Activated T-cell treated with anti-CD3 and anti-CD28 coated beads, Interleukin-2, amount 50 U/mL, for 72 hours (primary cell): ENCODE measurements at regions not wholly inside any gene's neighbourhood (a gene's known extent, or its start where the extent isn't known, plus 50 kb on each side); places are given as distances from the start of the nearest gene placed in this dataset.
A peak's percentile ranks its signal among the peaks of the same experiment; 100 is the strongest.
"Not testable (repeated sequence)": the region's sequence is repeated elsewhere in the genome, so short reads cannot be mapped to it uniquely, and the experiment has no call there.

Experiments used
- ATAC-seq, 2 donors: fragments of 150-1000 bp; cut with Tn5 transposase; replicated peaks in 1 of 2; 2 replicates each; pipeline ENCODE4 v1.10.0; 2021; ENCODE audit warnings: moderate library complexity in 2 of 2, mild to moderate bottlenecking in 1 of 2
- DNase-seq, 2 donors: peaks; one replicate each; pipeline ENCODE4 v3.0.0; 2021 to 2022; ENCODE audit warnings: mixed read lengths in 1 of 2
- H3K27ac Mint-ChIP-seq: one replicate; pipeline ENCODE4 v1.8.0; 2022; ENCODE audit warnings: mild to moderate bottlenecking, moderate library complexity, mixed read lengths
- H3K27me3 Mint-ChIP-seq: one replicate; pipeline ENCODE4 v1.8.0; 2022; ENCODE audit warnings: low read depth, mixed read lengths
- H3K36me3 Mint-ChIP-seq, 2 donors: one replicate each; pipeline ENCODE4 v1.8.0; 2022; ENCODE audit warnings: mixed read lengths in 2 of 2, mild to moderate bottlenecking in 1 of 2; ENCODE audit not compliant: insufficient read depth in 2 of 2
- H3K4me1 Mint-ChIP-seq: one replicate; pipeline ENCODE4 v1.8.0; 2022; ENCODE audit warnings: low read depth, mixed read lengths
- H3K4me3 Mint-ChIP-seq, 2 donors: one replicate each; pipeline ENCODE4 v1.8.0; 2022; ENCODE audit warnings: mild to moderate bottlenecking in 2 of 2, mixed read lengths in 2 of 2, moderate library complexity in 2 of 2
- H3K9me3 Mint-ChIP-seq, 2 donors: one replicate each; pipeline ENCODE4 v1.8.0; 2022; ENCODE audit warnings: mixed read lengths in 2 of 2

DNA sequence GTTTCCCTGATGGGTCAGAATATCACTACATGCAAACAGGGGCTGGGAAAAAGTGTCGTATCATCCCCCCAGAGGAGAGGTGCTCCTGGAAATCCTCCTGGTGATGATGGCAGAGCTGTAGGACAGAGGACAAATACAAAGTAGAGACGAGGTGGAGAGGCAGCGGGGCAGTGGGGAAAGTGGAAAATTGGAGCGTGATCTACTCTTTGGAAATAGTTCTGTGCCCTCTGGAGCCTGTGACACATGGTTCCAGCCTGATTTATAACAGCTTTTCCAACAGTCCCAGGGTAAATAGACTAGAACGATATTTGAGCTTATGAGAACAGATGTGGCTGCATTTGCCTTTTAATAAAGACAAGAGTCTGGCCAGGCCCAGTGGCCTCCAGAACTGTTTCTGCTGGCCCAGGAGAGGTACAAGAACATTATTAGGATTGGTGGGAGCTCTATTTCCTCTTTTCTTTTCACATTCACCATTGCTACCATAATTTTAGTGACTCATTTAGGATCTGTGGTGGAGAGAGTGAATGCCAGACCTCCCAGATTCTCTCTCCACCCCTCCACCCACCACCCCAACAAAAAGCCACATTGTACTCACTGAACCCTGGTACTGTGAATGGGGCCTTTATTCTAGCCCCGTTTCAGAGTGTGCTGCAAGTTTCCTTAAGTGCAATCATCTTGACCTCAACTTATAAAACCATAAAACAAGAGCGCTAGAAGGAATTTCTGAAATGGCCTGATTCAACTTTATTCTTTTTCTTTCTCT lies 78.3 kb downstream of the BTBD3 start:
- Mint-ChIP-seq H3K27me3 (no peaks in the 10 kb centered on the region), H3K4me1 (no peaks in the 10 kb centered on the region), H3K27ac (no peak overlapping the region), H3K9me3 (peaks cover 0 to 7% of the 10 kb centered on the region in 2 donors), H3K4me3 (no peak overlapping the region), H3K36me3 (no peaks in the 10 kb centered on the region)
- ATAC-seq: no peak
- DNase-seq: no peak

DNA sequence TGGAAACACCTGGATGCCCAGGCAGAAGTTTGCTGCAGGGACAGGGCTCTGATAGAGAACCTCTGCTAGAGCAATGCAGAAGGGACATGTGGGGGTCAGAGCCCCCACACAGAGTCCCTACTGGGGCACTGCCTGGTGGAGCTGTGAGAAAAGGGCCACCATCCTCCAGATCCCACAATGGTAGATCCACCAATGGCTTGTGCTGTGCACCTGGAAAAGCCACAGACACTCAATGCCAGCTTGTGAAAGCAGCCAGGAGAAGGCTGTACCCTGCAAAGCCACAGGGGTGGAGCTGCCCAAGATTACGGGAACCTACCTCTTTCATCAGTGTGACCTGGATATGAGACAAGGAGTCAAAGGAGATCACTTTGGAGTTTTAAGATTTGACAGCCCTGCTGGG lies 87.1 kb downstream of the BTBD3 start:
- H3K27me3 Mint-ChIP-seq: not testable (repeated sequence)

DNA sequence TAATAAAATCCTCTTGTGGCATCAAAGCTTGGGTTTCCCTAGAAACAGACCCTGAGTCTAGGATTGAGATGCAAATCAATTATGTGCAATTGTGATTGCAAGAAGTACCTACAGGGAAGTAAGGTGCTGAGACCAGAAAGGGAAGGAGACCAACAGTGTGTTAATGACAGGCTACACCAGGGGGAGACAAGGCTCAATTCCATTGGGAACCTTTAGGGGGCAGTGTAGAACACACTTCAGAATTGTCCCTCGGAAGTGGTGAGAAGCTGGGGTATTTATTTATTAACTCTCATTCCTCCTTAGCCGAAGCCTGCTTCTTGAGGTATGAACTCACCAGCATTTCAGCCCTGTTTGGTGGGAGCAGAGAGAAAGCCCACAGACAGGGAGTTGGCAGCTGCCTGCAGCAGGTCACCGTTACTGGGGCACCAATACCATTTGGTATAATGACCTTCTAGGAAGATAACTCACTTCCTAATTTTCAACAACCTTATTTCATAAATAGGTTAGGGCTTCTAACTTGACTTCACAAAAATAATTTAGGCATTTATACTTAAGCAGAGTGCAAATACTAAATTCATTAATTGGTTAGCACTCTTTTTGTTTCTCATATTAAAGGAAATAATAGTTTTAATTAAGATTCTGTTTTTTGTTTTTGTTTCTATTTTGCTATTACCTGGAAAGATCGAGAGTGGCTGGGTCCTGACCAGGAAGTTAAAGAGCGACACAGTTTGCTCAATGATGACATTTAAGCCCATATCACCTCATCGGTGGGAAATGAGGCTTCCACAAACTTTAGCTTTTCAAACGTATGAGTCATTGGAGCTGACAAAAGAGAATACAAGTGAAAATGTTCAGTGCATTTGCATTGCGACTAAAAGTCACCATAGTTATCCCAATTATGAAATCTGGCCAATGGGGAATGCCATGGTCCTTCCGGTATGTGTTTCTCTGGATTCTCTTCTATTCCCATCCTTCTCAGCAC lies 94.8 kb downstream of the BTBD3 start:
- Mint-ChIP-seq H3K4me1 (no peaks in the 10 kb centered on the region), H3K36me3 (no peaks in the 10 kb centered on the region), H3K4me3 (no peak overlapping the region), H3K27me3 (no peaks in the 10 kb centered on the region), H3K9me3 (no peaks in the 10 kb centered on the region), H3K27ac (no peak overlapping the region)
- DNase-seq (peak; percentile 12 to 13), ATAC-seq (no peak)

More for the DNA sequence above, 87.1 kb downstream of the BTBD3 start:
- H3K27ac Mint-ChIP-seq, H3K9me3 Mint-ChIP-seq, H3K4me1 Mint-ChIP-seq, DNase-seq, H3K36me3 Mint-ChIP-seq, ATAC-seq, H3K4me3 Mint-ChIP-seq: not testable (repeated sequence)

DNA sequence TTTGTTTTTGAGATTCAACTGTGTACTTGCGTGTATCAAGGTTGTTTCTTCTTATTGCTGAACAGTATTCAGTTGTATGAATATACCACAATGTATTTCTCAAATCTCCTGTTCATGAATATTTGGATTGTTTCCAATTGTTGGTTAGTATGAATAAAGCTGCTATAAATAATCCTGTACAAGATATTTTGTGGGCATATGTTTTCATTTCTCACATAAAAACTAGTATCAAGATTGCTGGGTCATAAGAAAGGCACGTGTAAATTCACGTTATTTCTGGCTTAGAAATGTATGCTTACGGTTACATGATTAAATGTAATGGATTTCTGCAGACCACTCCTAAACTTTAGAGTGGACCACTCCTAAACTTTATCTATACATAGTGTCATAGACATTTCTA lies 96.6 kb downstream of the BTBD3 start:
- no peaks in the 10 kb centered on the region for H3K36me3 Mint-ChIP-seq
- H3K4me3 Mint-ChIP-seq: no peak overlapping the region
- no peak overlapping the region for H3K27ac Mint-ChIP-seq
- no peak for DNase-seq
- peaks cover 0 to 2% of the 10 kb centered on the region in 2 donors for H3K9me3 Mint-ChIP-seq
- ATAC-seq: no peak
- no peaks in the 10 kb centered on the region for H3K4me1 Mint-ChIP-seq
- no peaks in the 10 kb centered on the region for H3K27me3 Mint-ChIP-seq

DNA sequence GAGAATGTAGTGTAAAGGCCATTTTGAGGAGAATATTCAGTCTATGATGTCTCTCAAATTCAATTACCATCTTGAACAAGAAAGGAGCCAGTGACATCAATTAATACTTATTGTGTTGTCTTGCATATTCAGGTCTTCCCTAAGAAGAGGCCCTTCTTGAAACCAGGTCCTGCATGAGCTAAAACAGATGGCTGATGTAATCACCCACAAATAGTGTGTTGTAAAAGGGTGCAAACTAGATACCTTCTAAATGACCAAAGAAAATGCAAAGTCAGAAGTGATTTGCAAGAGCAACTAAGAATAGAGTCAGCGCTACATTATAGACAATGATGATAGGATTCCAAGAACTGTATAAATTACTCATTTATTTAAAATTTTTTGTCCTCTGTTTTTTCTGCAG lies 97.0 kb downstream of the BTBD3 start:
- no peak for ATAC-seq
- no peak overlapping the region for H3K27ac Mint-ChIP-seq
- no peaks in the 10 kb centered on the region for H3K36me3 Mint-ChIP-seq
- DNase-seq: no peak
- no peaks in the 10 kb centered on the region for H3K4me1 Mint-ChIP-seq
- H3K27me3 Mint-ChIP-seq: no peaks in the 10 kb centered on the region
- peaks cover 0 to 2% of the 10 kb centered on the region in 2 donors for H3K9me3 Mint-ChIP-seq
- no peak overlapping the region for H3K4me3 Mint-ChIP-seq

DNA sequence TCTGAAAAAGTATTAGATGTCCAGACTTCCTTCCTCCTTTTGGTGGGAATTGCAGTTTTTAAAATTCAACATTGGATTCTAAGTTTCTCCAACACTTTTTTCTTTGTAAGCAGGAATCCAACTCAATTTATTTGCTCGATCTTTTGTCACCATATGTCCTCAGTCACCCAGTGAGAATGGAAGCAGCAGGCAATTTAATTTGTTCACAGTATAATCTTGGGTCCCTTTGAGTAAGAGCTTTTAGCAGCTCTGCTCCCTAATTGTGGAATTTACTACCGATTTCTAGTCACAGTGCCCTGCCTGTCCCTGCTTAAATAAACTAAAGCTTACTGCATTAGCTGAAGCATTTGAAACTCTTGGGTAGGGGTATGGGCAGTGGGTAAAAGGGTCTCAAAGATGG lies 98.6 kb downstream of the BTBD3 start:
- H3K4me3 Mint-ChIP-seq: no peak overlapping the region

DNA sequence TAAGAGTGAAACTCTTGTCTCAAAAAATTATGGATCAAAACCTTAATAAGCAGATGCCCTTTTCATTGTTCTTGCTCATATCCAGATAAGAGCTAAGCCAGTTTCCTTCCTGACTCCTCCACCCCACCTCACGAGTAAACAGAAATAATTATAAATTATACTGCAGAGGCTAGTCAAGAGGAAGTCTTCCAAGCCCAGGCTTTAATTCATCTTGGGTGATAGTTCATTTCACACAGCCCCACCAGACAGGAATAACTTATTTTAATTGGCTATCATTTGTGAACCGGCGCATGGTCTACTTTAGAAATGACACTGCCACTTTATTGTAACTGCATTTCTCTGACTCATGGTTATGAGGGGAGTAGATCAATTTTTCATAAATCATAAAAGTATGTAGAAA lies 102.0 kb downstream of the BTBD3 start:
- Mint-ChIP-seq H3K27me3 (no peaks in the 10 kb centered on the region), H3K9me3 (peaks cover 0 to 7% of the 10 kb centered on the region in 2 donors), H3K36me3 (no peaks in the 10 kb centered on the region), H3K4me1 (no peaks in the 10 kb centered on the region), H3K4me3 (no peak overlapping the region), H3K27ac (no peak overlapping the region)
- ATAC-seq (no peak), DNase-seq (no peak)

More for the DNA sequence above, 98.6 kb downstream of the BTBD3 start:
- DNase-seq (no peak), ATAC-seq (no peak)
- Mint-ChIP-seq H3K9me3 (peaks cover 0 to 2% of the 10 kb centered on the region in 2 donors), H3K27me3 (no peaks in the 10 kb centered on the region), H3K36me3 (no peaks in the 10 kb centered on the region), H3K27ac (no peak overlapping the region), H3K4me1 (no peaks in the 10 kb centered on the region)

DNA sequence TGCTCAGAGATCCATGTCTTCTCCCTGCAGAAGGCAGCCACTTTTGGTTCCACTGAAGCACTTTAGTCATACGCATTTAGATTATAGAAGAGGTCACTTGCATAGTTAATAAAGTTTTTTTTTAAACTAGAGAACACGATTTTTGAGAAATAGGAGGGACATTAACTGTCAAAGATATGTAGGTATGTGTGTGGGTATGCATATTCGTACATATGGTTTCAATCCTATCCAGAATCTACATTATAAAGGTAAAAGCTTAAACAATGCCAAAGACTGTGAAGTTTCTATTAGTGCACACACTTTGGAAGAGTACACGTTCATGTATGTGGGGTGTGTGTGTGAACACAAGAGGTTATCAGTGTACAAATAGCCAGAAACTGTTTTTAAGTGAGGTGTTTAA lies 103.2 kb downstream of the BTBD3 start:
- Mint-ChIP-seq H3K27me3 (no peaks in the 10 kb centered on the region), H3K4me3 (no peak overlapping the region), H3K36me3 (no peaks in the 10 kb centered on the region), H3K27ac (no peak overlapping the region), H3K9me3 (peaks cover 2 to 9% of the 10 kb centered on the region in 2 donors), H3K4me1 (no peaks in the 10 kb centered on the region)
- no peak for ATAC-seq
- DNase-seq: no peak

DNA sequence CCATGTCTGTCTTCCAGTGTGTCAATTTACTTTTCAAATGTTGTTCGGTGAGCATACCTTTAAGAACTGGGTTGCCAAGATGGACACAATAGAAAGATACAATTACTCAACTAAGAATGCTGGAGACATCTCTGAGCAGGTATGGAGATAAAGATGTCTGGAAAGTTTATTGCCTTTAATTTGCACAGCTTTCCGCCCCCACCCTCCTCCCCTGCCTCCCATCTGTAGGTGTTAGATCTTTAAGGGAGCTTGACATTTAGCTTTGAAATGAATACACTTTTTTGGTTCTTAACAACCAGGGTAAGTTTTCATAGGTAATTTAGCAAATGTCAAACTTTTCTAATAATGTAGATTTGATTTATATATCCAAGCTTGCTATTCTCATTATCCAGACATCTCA lies 104.4 kb downstream of the BTBD3 start:
- no peak for ATAC-seq
- Mint-ChIP-seq H3K27me3 (no peaks in the 10 kb centered on the region), H3K4me3 (no peak overlapping the region), H3K27ac (no peak overlapping the region), H3K4me1 (no peaks in the 10 kb centered on the region), H3K9me3 (peaks cover 3 to 10% of the 10 kb centered on the region in 2 donors), H3K36me3 (no peaks in the 10 kb centered on the region)
- DNase-seq: no peak

DNA sequence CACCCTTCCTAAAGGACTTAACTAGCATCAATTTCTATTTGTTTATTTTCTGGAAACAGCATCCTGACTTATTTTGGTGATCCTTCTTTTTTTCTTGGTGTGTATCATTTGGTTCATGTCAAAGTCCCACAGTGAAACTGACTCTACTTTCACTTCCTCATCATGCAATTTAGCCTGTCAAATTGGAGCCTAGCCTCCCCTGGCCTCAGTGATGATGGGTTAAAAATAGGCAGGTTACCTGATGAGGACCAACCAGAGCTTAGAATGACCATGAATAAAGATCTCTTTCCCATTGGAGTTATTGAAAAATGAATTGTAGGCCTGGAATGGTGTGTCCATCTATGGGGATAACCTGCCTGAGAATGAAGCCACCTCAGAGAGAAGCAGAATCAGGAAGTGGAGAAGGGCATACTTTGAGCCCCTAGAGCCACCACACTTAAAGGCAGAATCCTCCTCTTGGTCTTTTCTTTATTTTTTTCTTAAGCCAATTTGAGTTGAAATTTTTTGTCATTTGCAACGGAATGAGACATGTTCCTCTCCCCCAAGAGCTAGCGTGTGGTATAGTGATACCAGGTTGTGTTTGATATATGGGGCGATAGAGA lies 105.6 kb downstream of the BTBD3 start:
- ATAC-seq (no peak), DNase-seq (no peak)
- H3K4me3 Mint-ChIP-seq: no peak overlapping the region
- no peaks in the 10 kb centered on the region for H3K36me3 Mint-ChIP-seq
- no peak overlapping the region for H3K27ac Mint-ChIP-seq
- H3K4me1 Mint-ChIP-seq: no peaks in the 10 kb centered on the region
- peaks cover 3 to 10% of the 10 kb centered on the region in 2 donors for H3K9me3 Mint-ChIP-seq
- no peaks in the 10 kb centered on the region for H3K27me3 Mint-ChIP-seq

DNA sequence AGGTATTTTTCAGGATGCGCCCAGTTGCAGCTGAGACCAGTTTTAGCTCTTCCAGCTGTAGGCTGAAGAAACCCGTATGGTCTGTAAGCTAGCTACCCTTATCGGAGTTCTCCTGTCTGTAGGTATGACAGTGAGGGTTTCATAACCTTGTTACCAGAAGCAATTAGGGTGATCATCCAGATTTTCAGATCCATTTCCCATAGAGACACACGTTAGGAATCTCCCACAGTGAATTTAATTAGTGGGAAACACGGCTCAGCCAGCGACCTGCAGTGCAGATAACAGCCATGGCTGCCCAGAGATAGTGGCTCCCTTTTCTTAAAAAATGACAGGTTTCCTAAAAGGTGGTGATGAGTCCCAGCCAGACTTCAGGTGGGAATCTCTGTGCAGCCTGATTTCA lies 111.1 kb downstream of the BTBD3 start:
- Mint-ChIP-seq H3K27ac (no peak overlapping the region), H3K4me3 (no peak overlapping the region), H3K27me3 (no peaks in the 10 kb centered on the region), H3K36me3 (no peaks in the 10 kb centered on the region), H3K9me3 (peaks cover 3 to 7% of the 10 kb centered on the region in 2 donors), H3K4me1 (no peaks in the 10 kb centered on the region)
- ATAC-seq: no peak
- no peak for DNase-seq

DNA sequence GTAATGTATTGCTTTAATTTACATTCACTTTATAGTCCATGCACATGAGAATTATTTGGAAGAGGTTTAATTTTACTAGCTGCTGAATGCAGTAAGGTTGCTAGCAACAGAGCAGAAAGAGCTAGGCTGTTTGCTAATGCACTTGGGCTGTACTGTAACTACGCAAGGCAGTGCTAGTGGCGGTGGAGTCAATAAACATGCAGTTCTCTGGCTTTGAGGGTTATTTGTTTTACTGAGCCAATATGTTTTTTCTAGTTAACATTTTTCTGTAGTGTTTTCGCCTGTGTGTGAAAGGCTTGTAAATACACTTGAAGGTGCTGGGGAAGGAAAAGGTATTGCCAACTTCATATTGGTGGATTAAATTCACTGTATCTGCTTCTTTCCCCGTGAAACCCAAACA lies 112.8 kb downstream of the BTBD3 start:
- H3K36me3 Mint-ChIP-seq: no peaks in the 10 kb centered on the region
- ATAC-seq (no peak), DNase-seq (no peak)
- H3K27ac Mint-ChIP-seq: no peak overlapping the region
- H3K9me3 Mint-ChIP-seq: peaks cover 3 to 8% of the 10 kb centered on the region in 2 donors
- H3K4me1 Mint-ChIP-seq: no peaks in the 10 kb centered on the region
- no peaks in the 10 kb centered on the region for H3K27me3 Mint-ChIP-seq
- no peak overlapping the region for H3K4me3 Mint-ChIP-seq

DNA sequence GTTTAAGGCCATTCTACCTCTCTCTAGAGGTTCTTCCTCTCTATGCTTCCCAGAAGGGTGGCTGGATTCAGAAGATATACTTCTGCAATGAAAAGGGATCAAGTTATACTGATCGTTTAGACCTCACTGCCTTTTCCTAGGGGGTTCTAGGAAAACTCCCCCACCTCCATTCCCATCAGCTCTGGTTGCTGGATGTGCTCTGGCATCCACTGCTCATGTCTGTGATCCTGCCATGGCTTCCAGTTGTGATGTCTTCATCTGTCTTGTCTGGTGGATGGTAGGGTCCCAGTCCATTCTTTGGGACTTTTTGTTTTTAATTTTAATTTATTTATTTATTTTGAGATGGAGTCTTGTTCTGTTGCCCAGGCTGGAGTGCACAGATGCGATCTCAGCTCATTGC lies 118.4 kb downstream of the BTBD3 start:
- H3K27me3 Mint-ChIP-seq: no peaks in the 10 kb centered on the region
- ATAC-seq: no peak
- no peak for DNase-seq
- H3K9me3 Mint-ChIP-seq: peaks cover 0 to 5% of the 10 kb centered on the region in 2 donors
- H3K36me3 Mint-ChIP-seq: no peaks in the 10 kb centered on the region
- no peaks in the 10 kb centered on the region for H3K4me1 Mint-ChIP-seq
- no peak overlapping the region for H3K27ac Mint-ChIP-seq
- H3K4me3 Mint-ChIP-seq: no peak overlapping the region
